HG03565 (cell line): ENCODE measurements at regions not wholly inside any gene's neighbourhood (a gene's known extent, or its start where the extent isn't known, plus 50 kb on each side); places are given as distances from the start of the nearest gene placed in this dataset.
"Not testable (repeated sequence)": the region's sequence is repeated elsewhere in the genome, so short reads cannot be mapped to it uniquely, and the experiment has no call there.

ENCODE experiments used
- ATAC-seq: cut with Tn5 transposase; IDR thresholded peaks from one replicate; pipeline ENCODE4 v1.9.1; 2021; ENCODE audit warnings: mild to moderate bottlenecking, moderate library complexity; ENCODE audit not compliant: unreplicated experiment

GRCh38 chr1:115456441-115456961 is 118.5 kb upstream of the NGF start:
- no peak for ATAC-seq

DNA sequence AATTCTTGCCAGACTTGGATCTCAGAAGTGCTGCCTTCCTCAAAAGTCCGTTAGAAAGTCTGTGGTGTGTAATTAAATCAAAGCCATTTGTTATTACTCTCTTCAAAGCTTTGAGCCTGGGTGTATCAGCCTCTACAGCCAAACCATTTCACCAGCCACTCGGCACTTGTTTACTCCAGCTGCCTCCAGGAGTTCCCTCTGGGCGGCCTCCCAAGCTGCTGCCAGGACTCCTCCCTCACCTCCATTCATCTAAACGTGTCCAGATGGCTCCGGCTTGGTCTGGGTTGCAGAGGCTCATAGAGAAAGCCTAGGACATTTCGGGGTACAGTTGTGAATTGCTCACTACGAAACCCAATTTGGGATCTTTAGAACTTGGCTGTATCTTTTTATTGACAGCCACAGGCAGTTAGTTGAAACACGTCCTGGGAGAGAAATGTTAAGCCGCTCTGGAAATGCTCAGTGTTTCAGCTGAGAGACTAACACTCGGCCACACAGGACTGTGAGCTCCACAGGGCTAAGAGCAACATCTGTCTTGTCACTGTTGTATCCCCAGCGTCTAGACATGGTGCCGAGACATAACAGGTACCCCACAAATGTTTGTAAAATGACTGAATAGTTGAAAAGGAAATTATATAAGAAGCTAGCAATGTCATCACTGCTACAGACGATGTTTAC is 116.9 kb upstream of the NGF start:
- no peak for ATAC-seq

DNA sequence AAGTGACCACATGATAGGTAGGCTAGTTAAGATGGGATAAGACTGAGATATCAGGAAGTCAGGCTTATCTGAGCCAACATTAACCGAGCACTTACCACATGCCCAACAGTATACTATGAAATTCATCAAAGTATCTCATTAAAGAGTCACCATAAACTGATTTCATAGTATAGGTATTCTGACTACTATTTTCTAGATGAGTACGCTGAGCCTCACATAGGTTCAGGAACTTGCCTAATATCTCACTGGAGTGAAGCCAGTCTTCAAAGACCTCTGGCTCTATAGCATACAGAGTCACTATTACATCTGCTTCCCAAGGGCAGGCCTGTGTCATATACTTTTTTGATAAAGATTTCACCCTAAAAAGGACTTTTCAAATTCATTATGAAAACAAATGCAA is 115.6 kb upstream of the NGF start:
- ATAC-seq: no peak

DNA sequence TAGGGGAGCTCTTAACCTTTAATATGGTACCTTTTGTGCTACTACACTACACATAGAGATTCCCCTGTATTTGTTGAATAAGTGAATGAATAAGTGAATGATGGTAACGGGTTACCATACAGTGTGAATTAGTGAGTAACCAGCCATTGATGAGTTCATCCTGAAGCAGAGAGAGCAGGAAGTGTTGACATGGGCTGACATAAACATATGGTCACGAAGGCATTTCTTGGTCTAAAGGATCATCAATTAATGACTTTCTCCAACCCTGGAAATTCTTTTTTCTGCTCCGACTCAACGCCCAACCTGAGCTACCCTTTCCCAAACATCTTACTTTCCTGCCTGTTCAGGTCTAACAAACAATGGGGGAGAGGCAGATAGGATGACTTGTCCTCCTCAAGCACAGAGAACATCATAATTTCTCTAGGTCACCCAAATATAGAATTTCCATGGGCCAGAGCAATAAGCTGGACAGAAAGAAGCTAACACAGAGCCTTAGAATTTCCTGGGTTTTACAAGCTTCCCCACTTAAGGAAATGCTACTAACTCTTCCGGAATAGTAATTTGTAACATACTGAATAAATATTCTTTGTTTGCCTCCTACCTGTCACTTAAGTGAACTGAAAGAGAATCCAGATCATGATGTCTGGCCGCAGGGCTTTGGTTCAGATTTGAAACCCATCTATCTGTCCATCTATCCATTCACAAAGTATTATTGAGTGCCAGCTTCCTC is 114.7 kb upstream of the NGF start:
- no peak for ATAC-seq

DNA sequence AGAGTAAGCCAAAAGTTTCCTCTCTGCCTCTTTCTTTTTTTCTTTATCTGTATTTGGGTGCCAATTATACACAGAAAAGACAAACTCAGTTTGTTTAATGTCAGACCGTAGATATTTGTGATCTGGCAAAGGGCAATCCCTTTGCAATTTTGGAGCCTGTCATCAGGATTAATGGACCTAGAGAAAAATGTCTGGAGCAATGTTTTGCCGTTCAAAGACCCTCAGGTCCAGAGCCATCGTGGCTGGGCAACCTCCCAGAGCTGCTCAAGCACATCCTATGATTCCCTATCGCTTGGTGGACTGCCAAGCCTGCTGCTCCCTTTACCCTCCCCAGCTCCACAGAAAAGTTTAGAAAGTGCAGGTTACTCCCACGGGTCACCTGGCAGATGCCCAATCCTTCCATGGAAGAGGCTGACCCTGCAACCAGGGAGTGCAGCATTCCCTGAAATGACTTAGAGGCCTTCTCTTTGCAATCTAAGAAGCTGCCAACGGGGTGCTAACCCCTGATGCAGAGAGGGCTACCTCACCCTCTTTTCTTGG is 112.5 kb upstream of the NGF start:
- ATAC-seq: no peak

GRCh38 chr1:115448282-115449044 is 110.4 kb upstream of the NGF start:
- ATAC-seq: no peak

GRCh38 chr1:115447672-115448071 is 109.6 kb upstream of the NGF start:
- ATAC-seq: no peak

DNA sequence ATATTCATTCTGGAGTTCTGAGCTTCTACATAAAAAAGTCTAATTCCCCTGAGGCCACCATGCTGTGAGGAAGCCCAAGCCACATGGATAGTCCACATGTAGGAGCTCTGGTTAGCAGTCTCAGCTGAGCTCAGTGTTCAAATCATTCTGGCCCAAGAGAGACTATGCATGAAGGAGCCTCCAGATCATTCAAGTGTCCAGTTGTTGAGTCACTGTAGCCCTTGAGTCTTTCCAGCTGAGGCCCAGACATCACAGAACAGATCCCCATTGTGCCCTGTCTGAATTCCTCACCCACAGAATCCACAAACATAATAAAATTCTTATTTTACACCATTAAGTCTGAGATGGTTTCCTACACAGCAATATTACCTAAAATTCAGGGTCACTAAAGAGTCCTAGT is 107.0 kb upstream of the NGF start:
- no peak for ATAC-seq

DNA sequence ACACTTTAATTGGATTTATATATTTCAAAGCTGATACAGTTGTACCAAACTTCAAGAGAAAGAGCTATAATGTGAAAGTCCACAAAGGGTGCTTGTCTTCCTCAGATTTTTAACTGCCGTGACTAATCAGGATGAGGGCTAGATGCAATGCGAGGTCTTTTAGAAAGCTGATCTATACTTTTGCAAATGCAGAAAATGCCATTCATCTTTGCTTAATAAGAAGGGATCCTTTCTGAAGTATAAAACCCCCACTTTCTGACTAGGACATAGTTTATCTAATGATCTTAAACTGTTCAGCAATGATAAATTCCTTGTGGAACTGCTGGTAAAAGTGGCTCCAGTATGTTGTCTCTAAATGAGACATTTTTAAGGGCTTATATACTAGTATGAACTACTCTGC is 102.7 kb upstream of the NGF start:
- no peak for ATAC-seq

DNA sequence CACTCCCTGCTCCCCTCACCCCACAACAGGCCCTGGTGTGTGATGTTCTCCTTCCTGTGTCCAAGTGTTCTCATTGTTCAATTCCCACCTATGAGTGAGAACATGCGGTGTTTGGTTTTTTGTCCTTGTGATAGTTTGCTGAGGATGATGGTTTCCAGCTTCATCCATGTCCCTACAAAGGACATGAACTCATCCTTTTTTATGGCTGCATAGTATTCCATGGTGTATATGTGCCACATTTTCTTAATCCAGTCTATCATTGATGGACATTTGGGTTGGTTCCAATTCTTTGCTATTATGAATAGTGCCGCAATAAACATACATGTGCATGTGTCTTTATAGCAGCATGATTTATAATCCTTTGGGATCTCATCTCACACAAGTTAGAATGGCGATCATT is 101.5 kb upstream of the NGF start:
- not testable (repeated sequence) for ATAC-seq

DNA sequence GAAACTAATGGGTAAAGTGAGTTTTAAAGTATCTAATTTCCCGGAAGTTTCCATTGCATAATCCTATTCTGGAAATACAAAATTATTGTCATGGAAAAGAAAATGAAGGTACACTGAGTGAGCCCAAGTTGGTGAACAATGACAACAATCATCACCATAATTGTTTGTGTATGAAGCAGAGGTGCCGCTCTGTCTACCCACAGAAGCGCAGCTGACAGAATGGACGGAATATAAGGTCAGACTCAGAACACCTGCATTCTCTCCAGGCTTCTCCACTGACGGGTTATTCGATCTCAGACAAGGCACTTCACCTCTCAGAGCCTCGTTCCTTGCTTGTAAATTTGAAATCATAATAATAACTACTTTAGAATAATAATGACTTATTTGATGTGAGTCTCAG is 99.1 kb upstream of the NGF start:
- ATAC-seq: no peak

DNA sequence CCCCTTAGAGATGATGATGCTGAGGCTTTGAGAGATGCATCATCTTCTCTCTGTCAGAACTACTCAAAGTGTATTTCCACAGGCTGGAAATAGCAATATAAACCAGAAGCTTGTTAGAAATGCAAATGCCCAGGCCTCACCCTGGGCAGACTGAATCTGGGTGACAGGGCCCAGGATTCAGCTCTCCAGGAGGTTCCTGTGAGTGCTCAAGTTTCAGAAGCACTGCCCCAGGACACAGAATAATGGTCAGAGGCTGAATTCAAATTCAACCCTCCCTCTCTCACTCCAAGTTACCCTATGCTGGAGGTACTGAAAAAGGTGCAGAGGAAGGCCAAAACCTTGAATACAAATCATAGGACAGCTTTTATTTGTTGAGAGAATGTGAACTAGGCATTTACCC is 98.5 kb upstream of the NGF start:
- ATAC-seq: no peak

DNA sequence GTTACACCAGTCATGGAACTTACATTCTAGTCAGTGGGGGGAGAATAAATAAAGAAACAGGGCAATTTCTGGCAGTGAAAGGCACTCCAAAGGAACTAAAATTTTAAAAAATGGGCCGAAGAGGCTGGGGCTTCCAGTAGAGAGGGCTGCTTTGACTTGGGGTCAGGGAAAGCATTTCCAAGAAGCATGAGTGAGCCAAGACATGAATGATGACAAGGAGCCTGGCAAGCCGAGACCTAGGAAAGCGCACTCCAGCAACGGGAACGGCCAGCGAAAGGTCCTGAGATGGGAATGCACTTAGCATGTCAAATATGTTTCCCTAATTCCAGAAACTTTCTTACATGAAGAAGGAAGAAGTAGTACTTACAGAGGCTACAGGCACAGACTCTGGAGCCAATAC is 95.4 kb upstream of the NGF start:
- ATAC-seq: no peak

GRCh38 chr1:115432061-115432460 is 94.0 kb upstream of the NGF start:
- no peak for ATAC-seq

DNA sequence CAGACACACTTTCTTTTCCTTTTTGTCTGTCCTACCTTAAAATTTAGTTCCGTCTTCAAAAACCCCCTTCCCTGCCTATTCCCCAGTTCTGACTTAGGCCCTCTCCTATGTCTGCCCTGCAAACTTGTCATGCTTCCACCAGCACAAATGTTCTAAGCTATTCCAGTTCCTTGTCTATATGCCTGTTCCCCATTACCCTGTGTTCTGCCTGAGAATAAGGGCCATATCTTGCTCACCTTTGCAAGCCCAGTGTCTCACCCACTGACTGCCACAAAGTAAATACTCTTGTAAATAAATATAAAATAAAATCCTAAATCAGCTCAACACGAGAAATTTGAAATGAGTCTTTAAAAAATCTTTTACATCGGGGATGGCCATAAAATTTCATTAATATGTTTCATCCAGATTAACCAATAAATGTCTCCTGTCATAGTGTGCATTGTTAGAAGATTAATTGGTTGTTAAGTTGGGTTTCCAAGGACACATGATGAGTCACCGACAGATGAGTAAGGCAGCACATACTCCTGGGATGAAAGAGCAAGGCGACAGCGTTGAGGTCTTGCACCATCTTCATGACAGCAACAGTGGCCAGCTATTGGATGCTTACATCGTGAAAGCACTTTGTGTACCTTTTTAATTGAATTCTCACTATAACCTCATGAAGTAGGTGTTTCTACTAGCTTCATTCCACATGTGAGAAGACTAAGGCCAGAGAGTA is 92.6 kb upstream of the NGF start:
- no peak for ATAC-seq

GRCh38 chr1:115429884-115430283 is 91.8 kb upstream of the NGF start:
- no peak for ATAC-seq

GRCh38 chr1:115429241-115429640 is 91.2 kb upstream of the NGF start:
- ATAC-seq: no peak

GRCh38 chr1:115428676-115429075 is 90.6 kb upstream of the NGF start:
- ATAC-seq: no peak

DNA sequence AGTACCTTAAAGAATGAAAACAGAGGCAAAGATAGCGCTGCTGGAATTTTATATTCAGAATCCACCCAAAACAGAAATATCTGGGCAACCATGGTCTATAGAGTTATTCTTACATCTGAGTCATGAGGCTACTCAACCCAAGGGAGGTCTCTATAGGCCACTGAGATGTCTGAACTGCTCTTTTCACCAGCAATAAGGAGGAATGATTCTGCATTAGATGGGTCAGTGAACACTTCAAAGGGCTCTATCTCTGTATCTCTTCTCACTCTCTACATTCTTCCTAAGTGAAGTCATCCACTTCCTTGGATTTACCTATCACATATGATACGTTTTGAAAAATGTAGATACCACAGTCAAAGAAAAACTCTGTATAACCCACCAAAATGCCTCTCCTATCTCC is 90.2 kb upstream of the NGF start:
- ATAC-seq: no peak

GRCh38 chr1:115426956-115427355 is 88.9 kb upstream of the NGF start:
- ATAC-seq: no peak

- ATAC-seq: no peak
Observed at GRCh38 chr1:115426231-115426771, 88.3 kb upstream of the NGF start.
